Activated CD8-positive, alpha-beta T cell treated with anti-CD3 and anti-CD28 coated beads for 36 hours (primary cell): ENCODE measurements at regions not wholly inside any gene's neighbourhood (a gene's known extent, or its start where the extent isn't known, plus 50 kb on each side); places are given as distances from the start of the nearest gene placed in this dataset.

Experiments
- ATAC-seq: fragments of 200-7000 bp; cut with Tn5 transposase; one replicate; pipeline ENCODE4 v1.10.0; 2021; ENCODE audit warnings: mild to moderate bottlenecking, moderate library complexity
- CTCF ChIA-PET: fragments of 350-600 bp; sonication (Branson Sonifier 250); formaldehyde crosslinking; loops from one replicate; lab custom pipeline; 2021; ENCODE audit warnings: antibody characterized with exemption; lab: Charles Lee
- POLR2A ChIA-PET: fragments of 350-600 bp; sonication (Branson Sonifier 250); formaldehyde crosslinking; loops from one replicate; lab custom pipeline; 2021; ENCODE audit warnings: antibody characterized with exemption; lab: Charles Lee
- DNase-seq: peaks from one replicate; pipeline ENCODE4 v3.0.0-alpha.2; 2020
- H3K27ac Mint-ChIP-seq: one replicate; pipeline ENCODE4 v1.8.0; 2021; ENCODE audit warnings: mild to moderate bottlenecking, mixed read lengths
- H3K27me3 Mint-ChIP-seq: one replicate; pipeline ENCODE4 v1.8.0; 2021; ENCODE audit warnings: mixed read lengths
- H3K36me3 Mint-ChIP-seq: one replicate; pipeline ENCODE4 v1.8.0; 2021; ENCODE audit warnings: low read depth, mixed read lengths
- H3K4me1 Mint-ChIP-seq: one replicate; pipeline ENCODE4 v1.8.0; 2021; ENCODE audit warnings: low read depth, mixed read lengths
- H3K4me3 Mint-ChIP-seq: one replicate; pipeline ENCODE4 v1.8.0; 2021; ENCODE audit warnings: mild to moderate bottlenecking, moderate library complexity, mixed read lengths
- H3K9me3 Mint-ChIP-seq: one replicate; pipeline ENCODE4 v1.8.0; 2021; ENCODE audit warnings: mixed read lengths
- CTCF ChIP-seq: fragments of 200-600 bp; IDR thresholded peaks from one replicate; pipeline ENCODE4 v1.8.0; 2022; ENCODE audit warnings: antibody characterized with exemption, mild to moderate bottlenecking
- intact Hi-C: fragments of 100-400 bp; cut with micrococcal nuclease; formaldehyde crosslinking; loops from one replicate; pipeline ENCODE4 v1.10.0; 2022

DNA sequence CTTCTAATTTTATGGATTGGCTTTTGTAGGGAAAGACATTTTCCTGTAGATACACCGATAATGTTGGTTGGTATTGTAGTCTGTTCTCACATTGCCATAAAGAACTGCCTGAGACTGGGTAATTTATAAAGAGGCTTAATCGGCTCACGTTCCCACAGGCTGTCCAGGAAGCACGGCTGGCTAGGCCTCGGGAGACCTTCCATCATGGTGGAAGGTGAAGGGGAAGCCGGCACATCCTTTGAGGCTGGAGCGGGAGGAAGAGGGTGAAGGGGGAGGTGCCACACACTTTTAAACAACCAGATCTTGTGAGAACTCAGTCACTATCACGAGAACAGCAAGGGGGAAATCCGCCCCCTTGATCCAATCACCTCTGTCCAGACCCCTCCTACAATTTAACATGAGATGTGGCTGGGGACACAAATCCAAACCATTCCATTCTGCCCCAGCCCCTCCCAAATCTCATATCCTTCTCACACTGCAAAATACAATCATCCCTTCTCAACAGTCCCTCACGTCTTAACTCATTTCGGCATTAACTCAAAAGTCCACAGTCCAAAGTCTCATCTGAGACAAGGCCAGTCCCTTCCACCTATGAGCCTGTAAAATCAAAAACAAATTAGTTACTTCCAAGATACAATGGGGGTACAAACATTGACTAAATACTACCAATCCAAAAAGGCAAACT is 66.7 kb upstream of the EIF5 start:
- no peaks in the 10 kb centered on the region for H3K36me3 Mint-ChIP-seq
- TF ChIP-seq CTCF, result no peak
- no peak for ATAC-seq
- CTCF ChIA-PET, result no interaction called here
- POLR2A ChIA-PET, result no interaction called here
- DNase-seq, result no peak
- peaks cover 35% of the 10 kb centered on the region for H3K27me3 Mint-ChIP-seq
- no peak overlapping the region for H3K27ac Mint-ChIP-seq
- no peaks in the 10 kb centered on the region for H3K9me3 Mint-ChIP-seq
- intact Hi-C loops, result no loop called here
- no peaks in the 10 kb centered on the region for H3K4me1 Mint-ChIP-seq
- no peak overlapping the region for H3K4me3 Mint-ChIP-seq

GRCh38 chr14:103271189-103271588 is 62.8 kb upstream of the EIF5 start:
- H3K27me3 Mint-ChIP-seq, result peaks cover 39% of the 10 kb centered on the region
- no peak overlapping the region for H3K27ac Mint-ChIP-seq
- DNase-seq (no peak), ATAC-seq (no peak)
- H3K36me3 Mint-ChIP-seq, result no peaks in the 10 kb centered on the region
- no peaks in the 10 kb centered on the region for H3K4me1 Mint-ChIP-seq
- H3K4me3 Mint-ChIP-seq, result no peak overlapping the region
- TF ChIP-seq CTCF, result no peak
- POLR2A ChIA-PET, result no interaction called here
- CTCF ChIA-PET, result interaction anchor here (0.5 kb wide), 1 partner anchor 1426 kb away, joined by 3 read pairs; no protein-coding TSS in a partner anchor
- no peaks in the 10 kb centered on the region for H3K9me3 Mint-ChIP-seq
- intact Hi-C loops, result no loop called here

DNA sequence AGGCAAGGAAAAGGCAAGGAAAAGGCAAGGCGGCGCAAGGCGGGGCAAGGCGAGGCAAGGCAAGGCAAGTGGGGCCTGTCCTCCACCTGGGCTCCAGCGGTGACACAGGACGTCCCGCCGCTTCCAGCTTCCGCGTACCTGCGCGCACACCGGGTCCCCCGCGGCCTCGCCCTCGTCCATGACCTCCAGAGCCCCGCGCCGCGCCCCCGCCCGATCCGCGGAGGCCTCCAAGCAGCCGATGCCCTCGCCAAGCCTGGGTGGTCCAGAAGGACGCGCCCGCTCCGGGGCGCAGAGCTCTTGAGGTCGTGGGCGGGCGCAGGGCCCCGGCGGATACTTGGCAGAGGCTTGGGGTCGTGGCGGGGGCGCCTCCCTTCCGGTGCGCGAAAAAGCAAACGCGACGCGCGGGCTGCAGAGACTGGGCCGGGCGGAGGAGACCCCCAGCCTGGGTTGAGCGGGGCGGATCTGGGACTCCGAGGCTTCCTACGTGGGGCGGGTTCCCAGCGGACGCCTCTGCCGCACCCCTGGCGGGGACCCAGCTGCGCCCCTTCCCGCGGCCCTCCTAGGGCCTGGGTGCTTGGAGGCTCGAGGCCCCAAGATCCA is 60.8 kb upstream of the EIF5 start:
- ChIA-PET CTCF (interaction anchor here (1.9 kb wide), 1 partner anchor 19 kb away, joined by 5 read pairs; no protein-coding TSS in a partner anchor), POLR2A (no interaction called here)
- no peak for TF ChIP-seq CTCF
- H3K9me3 Mint-ChIP-seq, result peaks cover 4% of the 10 kb centered on the region
- no peak overlapping the region for H3K27ac Mint-ChIP-seq
- no peaks in the 10 kb centered on the region for H3K4me1 Mint-ChIP-seq
- peaks cover 41% of the 10 kb centered on the region for H3K27me3 Mint-ChIP-seq
- H3K4me3 Mint-ChIP-seq, result no peak overlapping the region
- no peaks in the 10 kb centered on the region for H3K36me3 Mint-ChIP-seq
- DNase-seq, result no peak
- intact Hi-C loops, result no loop called here
- no peak for ATAC-seq

DNA sequence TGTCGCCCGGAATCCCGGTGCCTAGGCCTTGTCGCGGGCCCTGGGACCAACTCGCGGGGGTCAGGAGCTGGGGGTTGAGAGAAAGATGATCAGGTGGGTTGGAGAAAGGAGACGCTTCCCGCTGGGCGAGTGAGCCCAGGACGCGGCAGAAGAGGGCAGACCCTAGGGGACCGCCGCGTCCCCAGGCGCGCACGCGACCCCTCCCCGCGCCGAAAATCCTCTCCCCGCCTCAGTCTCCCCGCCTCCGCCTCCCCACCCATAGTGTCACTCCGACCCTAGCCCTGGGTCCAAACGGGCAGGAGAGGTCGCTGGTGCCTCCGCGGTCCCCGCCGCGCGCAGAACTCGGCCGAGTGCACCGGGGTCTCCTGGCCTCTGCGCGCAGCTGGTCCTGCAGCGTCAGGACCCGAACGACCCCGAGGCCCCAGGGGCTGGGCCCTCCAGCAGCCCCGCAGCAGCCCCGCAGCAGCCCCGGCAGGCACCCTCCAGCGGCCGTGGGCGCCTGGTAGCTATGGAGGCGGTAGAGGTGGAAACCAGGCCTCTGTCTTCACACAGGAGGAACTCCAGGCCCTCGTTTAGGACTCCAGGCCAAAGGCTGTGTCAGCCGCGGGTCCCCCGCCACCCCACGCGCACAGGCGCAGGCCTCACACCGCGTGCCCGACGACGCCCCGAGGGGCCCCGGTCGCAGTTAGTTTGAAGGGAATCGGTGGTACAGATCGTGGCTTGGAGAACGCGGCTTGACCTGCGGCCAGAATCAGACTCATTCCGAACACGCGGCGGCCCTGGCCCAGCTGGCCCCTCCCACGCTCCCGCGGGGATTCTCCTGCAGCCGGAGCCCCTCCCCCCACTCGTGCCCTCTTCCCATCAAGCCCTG is 60.1 kb upstream of the EIF5 start:
- Mint-ChIP-seq H3K27ac (no peak overlapping the region), H3K27me3 (peaks cover 41% of the 10 kb centered on the region), H3K4me1 (no peaks in the 10 kb centered on the region), H3K9me3 (peaks cover 4% of the 10 kb centered on the region), H3K4me3 (no peak overlapping the region), H3K36me3 (no peaks in the 10 kb centered on the region)
- CTCF ChIA-PET, result interaction anchor here (1.9 kb wide), 1 partner anchor 19 kb away, joined by 5 read pairs; no protein-coding TSS in a partner anchor
- DNase-seq (no peak), ATAC-seq (no peak)
- no peak for TF ChIP-seq CTCF
- POLR2A ChIA-PET, result no interaction called here
- intact Hi-C loops, result no loop called here
